ENCODE measurements at regions not wholly inside any gene's neighbourhood (a gene's known extent, or its start where the extent isn't known, plus 50 kb on each side); places are given as distances from the start of the nearest gene placed in this dataset.
A peak's percentile ranks its signal among the peaks of the same experiment; 100 is the strongest.

- Histone ChIP-seq H3K27ac (ENCODE audit: control insufficient read depth, insufficient read depth) (peak overlapping the region; percentile 56), H4K20me1 (ENCODE audit: control insufficient read depth, insufficient read depth) (no peaks in the 10 kb centered on the region), H3K9me3 (replicated peaks; ENCODE audit: control insufficient read depth, insufficient read depth, low read length) (no peaks in the 10 kb centered on the region), H3K79me2 (ENCODE audit: control insufficient read depth, insufficient read depth, low read length) (no peaks in the 10 kb centered on the region; the same call in none of the 2 replicates), H3K9ac (ENCODE audit: control insufficient read depth, insufficient read depth, low read length) (peak overlapping the region; percentile 35; the same call in 1 of the 2 replicates), H3K27me3 (replicated peaks in 1 of 2; ENCODE audit: control insufficient read depth in 2 of 2, insufficient read depth in 2 of 2, low read length in 1 of 2) (no peaks in the 10 kb centered on the region), H3K4me1 (ENCODE audit: control insufficient read depth, insufficient read depth, low read length) (peaks cover 58% of the 10 kb centered on the region), H2AFZ (ENCODE audit: control insufficient read depth, low read depth, low read length) (no peak overlapping the region), H3K4me2 (ENCODE audit: control insufficient read depth, insufficient read depth) (no peak overlapping the region), H3K4me3 (no peak overlapping the region), H3K36me3 (ENCODE audit: control insufficient read depth in 2 of 2, insufficient read depth in 2 of 2, low read length in 1 of 2) (no peaks in the 10 kb centered on the region)
- ChIA-PET CTCF (interaction anchor here (0.7 to 5.3 kb wide), 10 partner anchors 33 to 99 kb away, joined by 3 to 36 read pairs (median 4); partner anchors contain the start of gene IRF2BPL), POLR2A (interaction anchor here (0.5 to 13.0 kb wide), 14 partner anchors 8 to 357 kb away, joined by 3 to 173 read pairs (median 8); partner anchors contain the start of gene IRF2BPL), RAD21 (ENCODE audit: unreplicated experiment) (interaction anchor here (1.1 to 15.0 kb wide), 16 partner anchors 8 to 116 kb away, joined by 3 to 285 read pairs (median 8); no protein-coding TSS in a partner anchor), SMC1A (ENCODE audit: uncharacterized antibody, unreplicated experiment) (interaction anchor here (1.0 to 14.6 kb wide), 15 partner anchors 9 to 116 kb away, joined by 3 to 179 read pairs (median 8); no protein-coding TSS in a partner anchor)
- intact Hi-C loops (cut with micrococcal nuclease; ENCODE audit: unreplicated experiment): no loop called here
- DNase-seq (ENCODE audit: low read depth, low spot score): no peak
- WGBS (ENCODE audit: insufficient coverage, insufficient replicate concordance, low lambda C conversion rate, missing lambda C conversion rate): 90% methylated on average over 5 of the region's 5 CpGs
- ATAC-seq: no peak
- TF ChIP-seq USF1 (IDR thresholded peaks at IDR 0.05; ENCODE audit: borderline replicate concordance, extremely low read length, insufficient read depth, low read depth, low read length) (no peak), TCF12 (IDR thresholded peaks at IDR 0.05; ENCODE audit: low read depth, low read length) (no peak), KLF5 (IDR thresholded peaks at IDR 0.05; ENCODE audit: partially characterized antibody) (no peak), SMARCA5 (IDR thresholded peaks at IDR 0.05) (no peak), NFYA (IDR thresholded peaks at IDR 0.05; ENCODE audit: borderline replicate concordance, low read depth, low read length) (no peak), JUNB (IDR thresholded peaks at IDR 0.05) (no peak)
- TF ChIP-seq, protein P1, sequence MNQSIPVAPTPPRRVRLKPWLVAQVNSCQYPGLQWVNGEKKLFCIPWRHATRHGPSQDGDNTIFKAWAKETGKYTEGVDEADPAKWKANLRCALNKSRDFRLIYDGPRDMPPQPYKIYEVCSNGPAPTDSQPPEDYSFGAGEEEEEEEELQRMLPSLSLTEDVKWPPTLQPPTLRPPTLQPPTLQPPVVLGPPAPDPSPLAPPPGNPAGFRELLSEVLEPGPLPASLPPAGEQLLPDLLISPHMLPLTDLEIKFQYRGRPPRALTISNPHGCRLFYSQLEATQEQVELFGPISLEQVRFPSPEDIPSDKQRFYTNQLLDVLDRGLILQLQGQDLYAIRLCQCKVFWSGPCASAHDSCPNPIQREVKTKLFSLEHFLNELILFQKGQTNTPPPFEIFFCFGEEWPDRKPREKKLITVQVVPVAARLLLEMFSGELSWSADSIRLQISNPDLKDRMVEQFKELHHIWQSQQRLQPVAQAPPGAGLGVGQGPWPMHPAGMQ (IDR thresholded peaks at IDR 0.05; ENCODE audit: borderline replicate concordance): no peak
- TF ChIP-seq, protein P2, sequence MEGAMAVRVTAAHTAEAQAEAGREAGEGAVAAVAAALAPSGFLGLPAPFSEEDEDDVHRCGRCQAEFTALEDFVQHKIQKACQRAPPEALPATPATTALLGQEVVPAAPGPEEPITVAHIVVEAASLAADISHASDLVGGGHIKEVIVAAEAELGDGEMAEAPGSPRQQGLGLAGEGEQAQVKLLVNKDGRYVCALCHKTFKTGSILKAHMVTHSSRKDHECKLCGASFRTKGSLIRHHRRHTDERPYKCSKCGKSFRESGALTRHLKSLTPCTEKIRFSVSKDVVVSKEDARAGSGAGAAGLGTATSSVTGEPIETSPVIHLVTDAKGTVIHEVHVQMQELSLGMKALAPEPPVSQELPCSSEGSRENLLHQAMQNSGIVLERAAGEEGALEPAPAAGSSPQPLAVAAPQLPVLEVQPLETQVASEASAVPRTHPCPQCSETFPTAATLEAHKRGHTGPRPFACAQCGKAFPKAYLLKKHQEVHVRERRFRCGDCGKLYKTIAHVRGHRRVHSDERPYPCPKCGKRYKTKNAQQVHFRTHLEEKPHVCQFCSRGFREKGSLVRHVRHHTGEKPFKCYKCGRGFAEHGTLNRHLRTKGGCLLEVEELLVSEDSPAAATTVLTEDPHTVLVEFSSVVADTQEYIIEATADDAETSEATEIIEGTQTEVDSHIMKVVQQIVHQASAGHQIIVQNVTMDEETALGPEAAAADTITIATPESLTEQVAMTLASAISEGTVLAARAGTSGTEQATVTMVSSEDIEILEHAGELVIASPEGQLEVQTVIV (IDR thresholded peaks at IDR 0.05; ENCODE audit: borderline replicate concordance, partially characterized antibody): no peak
- in situ Hi-C loops (cut with MboI): no loop called here
- no peak for FAIRE-seq
- no TSS peak for BruUV-seq (replicated peaks)
Measured at GRCh38 chr14:76954394-76955190, 73.9 kb downstream of the IRF2BPL start.

Data from GM12878 (cell line).